Large intestine (tissue), 3 donors: ENCODE measurements at regions not wholly inside any gene's neighbourhood (a gene's known extent, or its start where the extent isn't known, plus 50 kb on each side); places are given as distances from the start of the nearest gene placed in this dataset.

Experiments
- DNase-seq, 2 donors: peaks; one replicate each; pipeline versions ENCODE4 v3.0.0 to v3.0.0-alpha.2; 2013
- H3K27ac ChIP-seq: one replicate; pipeline ENCODE4 v1.5.1; 2013; ENCODE audit warnings: low read length
- H3K27me3 ChIP-seq: 2 replicates; pipeline ENCODE4 v1.6.1; 2013; ENCODE audit warnings: low read length; ENCODE audit not compliant: control insufficient read depth, insufficient read depth
- H3K36me3 ChIP-seq: 2 replicates; pipeline ENCODE4 v1.6.1; 2013; ENCODE audit warnings: low read length; ENCODE audit not compliant: control insufficient read depth, insufficient read depth
- H3K4me1 ChIP-seq: one replicate; pipeline ENCODE4 v1.6.1; 2013; ENCODE audit warnings: low read length; ENCODE audit not compliant: control insufficient read depth, insufficient read depth
- H3K4me3 ChIP-seq: one replicate; pipeline ENCODE4 v1.5.1; 2013; ENCODE audit warnings: low read length
- H3K9me3 ChIP-seq: one replicate; pipeline ENCODE4 v1.6.1; 2013; ENCODE audit warnings: mild to moderate bottlenecking, low read depth, low read length, moderate library complexity; ENCODE audit not compliant: control insufficient read depth
- WGBS: methylation state at CpG from one replicate; pipeline ENCODE4 v1.1.5; 2013; ENCODE audit warnings: low lambda C conversion rate; ENCODE audit not compliant: insufficient coverage; 5-methylcytosine and 5-hydroxymethylcytosine counted together

DNA sequence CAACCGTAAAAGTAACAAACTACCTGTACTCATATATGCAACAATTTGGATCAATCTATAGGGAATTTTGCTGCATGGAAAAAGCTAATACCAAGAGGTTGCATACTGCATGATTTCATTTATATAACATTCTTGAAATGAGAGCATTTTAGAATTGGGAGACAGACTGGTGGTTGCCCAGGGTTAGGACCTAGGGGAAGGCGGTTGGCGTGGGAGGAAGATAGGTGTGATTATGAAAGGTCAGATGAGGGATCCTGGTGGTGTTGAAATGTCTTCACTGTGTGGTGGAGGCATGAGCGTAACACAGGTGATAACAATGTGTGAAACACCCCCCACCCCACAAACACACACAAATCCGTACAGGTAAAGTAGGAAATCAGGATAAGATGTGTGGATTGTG is 176.6 kb upstream of the ZBED5 start:
- H3K27ac ChIP-seq = no peak overlapping the region
- 100% methylated on average over 1 of the region's 5 CpGs for WGBS

DNA sequence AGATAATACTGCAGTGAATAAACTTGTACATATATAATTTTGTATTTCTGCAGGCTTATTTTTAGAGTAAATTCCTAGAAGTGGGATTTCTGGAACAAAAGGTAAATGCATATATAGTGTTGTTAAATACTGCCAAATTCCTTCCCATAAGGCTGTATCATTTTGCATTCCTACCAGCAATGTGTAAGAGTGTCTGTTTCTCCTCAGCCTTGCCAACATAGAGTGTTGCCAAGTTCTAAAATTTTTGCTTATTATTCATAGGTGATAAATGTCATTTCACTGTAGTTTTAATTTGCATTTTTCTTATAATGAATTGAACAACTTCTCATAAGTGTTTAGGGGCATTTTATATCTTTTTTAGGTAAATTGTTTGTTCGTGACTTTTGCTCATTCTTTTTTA is 174.2 kb upstream of the ZBED5 start:
- H3K4me3 ChIP-seq = no peak overlapping the region
- 100% methylated on average over 1 of the region's 1 CpG for WGBS
- H3K9me3 ChIP-seq = no peaks in the 10 kb centered on the region
- H3K27me3 ChIP-seq = peaks cover 6% of the 10 kb centered on the region
- DNase-seq = no peak
- no peaks in the 10 kb centered on the region for H3K36me3 ChIP-seq
- no peaks in the 10 kb centered on the region for H3K4me1 ChIP-seq
- H3K27ac ChIP-seq = no peak overlapping the region

More for the DNA sequence above, 176.6 kb upstream of the ZBED5 start:
- DNase-seq = no peak
- H3K9me3 ChIP-seq = no peaks in the 10 kb centered on the region
- no peaks in the 10 kb centered on the region for H3K4me1 ChIP-seq
- H3K27me3 ChIP-seq = peaks cover 6% of the 10 kb centered on the region
- no peaks in the 10 kb centered on the region for H3K36me3 ChIP-seq
- no peak overlapping the region for H3K4me3 ChIP-seq

DNA sequence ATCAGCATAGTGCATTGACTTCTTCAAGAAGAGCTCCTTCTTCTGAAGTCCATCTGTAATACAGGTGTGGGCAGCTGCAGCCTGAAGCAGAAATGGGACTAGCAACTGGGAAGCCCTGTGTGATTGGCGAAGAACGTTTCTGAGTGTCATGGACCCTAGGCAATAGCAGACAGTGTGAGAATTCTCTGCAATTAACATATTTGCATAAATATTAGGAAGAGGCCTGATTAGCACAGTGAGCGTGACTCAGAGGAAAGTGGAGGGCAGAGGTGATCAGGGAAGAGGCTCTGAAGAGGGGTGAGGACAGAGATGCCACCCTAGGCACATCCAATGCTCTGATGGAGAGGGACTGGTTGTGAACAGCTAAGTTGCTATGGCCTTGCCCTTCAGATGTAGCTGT is 171.2 kb upstream of the ZBED5 start:
- Histone ChIP-seq H3K9me3 (no peaks in the 10 kb centered on the region), H3K36me3 (no peaks in the 10 kb centered on the region), H3K4me1 (no peaks in the 10 kb centered on the region), H3K27ac (no peak overlapping the region), H3K4me3 (no peak overlapping the region), H3K27me3 (peaks cover 8% of the 10 kb centered on the region)
- no peak for DNase-seq
- WGBS = 80% methylated on average over 1 of the region's 3 CpGs

DNA sequence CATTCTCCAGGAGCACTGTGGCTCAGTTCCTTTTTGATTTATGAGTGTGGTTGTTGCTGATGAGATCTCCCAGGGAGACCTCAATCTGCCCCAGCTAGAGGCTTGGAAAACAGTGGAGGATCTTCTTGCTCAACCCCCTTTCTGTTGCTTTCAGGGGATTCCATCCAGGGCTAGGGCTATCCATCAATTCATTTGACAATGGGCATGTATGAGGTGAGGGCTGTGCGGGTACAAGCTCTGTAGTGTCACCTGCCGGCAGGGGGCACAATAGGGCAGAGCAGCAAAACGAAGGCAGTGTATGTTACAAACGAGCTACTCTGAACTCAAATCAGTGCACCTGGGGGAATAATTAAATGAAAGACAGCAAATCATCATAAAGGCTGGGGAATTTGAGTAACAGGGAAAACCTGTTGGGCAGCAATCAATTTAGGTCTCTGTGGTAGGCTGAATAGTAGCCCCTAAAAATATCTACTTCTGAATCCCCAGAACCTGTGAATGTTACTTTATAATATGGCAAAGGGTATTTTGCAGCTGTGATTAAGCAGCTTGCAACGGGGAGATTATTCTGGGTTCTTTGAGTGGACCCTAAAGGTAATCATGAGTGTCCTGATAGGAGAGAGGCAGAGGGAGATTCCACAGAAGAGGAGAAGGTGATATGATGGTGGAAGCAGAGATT is 170.3 kb upstream of the ZBED5 start:
- peak; percentile 38 to 44 for DNase-seq
- Histone ChIP-seq H3K36me3 (no peaks in the 10 kb centered on the region), H3K9me3 (no peaks in the 10 kb centered on the region), H3K27ac (no peak overlapping the region), H3K4me3 (no peak overlapping the region), H3K4me1 (no peaks in the 10 kb centered on the region), H3K27me3 (peaks cover 8% of the 10 kb centered on the region)
- WGBS = no CpG with 5 or more reads among the region's 5 CpGs

DNA sequence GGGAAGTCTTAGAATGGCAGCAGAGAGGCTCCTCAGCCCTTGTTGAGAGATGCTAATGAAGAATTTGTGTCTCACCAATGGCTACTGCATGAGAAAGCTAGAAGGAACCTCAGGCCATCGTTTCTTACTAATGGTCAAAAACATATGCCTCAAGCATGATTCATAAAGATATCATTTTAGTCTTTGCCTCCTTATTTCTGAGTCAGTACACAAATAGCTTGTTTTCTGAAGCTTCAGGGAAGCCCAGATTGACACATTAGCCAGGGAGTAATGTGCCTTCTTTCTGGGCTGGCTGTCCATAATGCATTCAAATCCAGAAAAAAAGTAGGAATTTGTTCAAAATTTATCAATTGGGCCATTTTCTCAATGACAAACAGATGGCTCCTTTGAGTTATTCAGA is 169.4 kb upstream of the ZBED5 start:
- H3K27ac ChIP-seq = no peak overlapping the region
- no peak overlapping the region for H3K4me3 ChIP-seq
- no peaks in the 10 kb centered on the region for H3K9me3 ChIP-seq
- DNase-seq = no peak
- H3K4me1 ChIP-seq = no peaks in the 10 kb centered on the region
- no CpG with 5 or more reads among the region's 1 CpG for WGBS
- peaks cover 8% of the 10 kb centered on the region for H3K27me3 ChIP-seq
- H3K36me3 ChIP-seq = no peaks in the 10 kb centered on the region

DNA sequence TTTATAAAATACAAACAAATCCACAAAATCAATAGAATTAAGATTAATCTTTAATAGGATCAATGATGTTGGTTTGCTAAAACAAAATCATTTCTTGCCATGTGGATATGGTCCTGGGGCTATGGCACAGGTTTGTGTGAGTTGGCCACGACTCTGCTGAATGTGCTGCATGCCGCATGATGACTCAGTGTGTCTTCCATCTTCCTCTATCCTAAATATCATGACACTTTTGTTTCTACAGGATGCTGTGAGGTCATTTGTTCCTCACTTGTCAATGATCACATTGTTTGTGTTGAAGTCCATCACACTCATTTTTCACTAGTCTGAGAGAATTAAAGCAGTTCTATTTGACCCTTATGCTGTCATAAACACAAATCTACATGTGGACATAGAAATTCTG is 167.2 kb upstream of the ZBED5 start:
- Histone ChIP-seq H3K36me3 (no peaks in the 10 kb centered on the region), H3K4me3 (no peak overlapping the region), H3K4me1 (no peaks in the 10 kb centered on the region), H3K9me3 (no peaks in the 10 kb centered on the region), H3K27ac (no peak overlapping the region), H3K27me3 (peaks cover 8% of the 10 kb centered on the region)
- WGBS = no CpG with 5 or more reads among the region's 2 CpGs
- no peak for DNase-seq

DNA sequence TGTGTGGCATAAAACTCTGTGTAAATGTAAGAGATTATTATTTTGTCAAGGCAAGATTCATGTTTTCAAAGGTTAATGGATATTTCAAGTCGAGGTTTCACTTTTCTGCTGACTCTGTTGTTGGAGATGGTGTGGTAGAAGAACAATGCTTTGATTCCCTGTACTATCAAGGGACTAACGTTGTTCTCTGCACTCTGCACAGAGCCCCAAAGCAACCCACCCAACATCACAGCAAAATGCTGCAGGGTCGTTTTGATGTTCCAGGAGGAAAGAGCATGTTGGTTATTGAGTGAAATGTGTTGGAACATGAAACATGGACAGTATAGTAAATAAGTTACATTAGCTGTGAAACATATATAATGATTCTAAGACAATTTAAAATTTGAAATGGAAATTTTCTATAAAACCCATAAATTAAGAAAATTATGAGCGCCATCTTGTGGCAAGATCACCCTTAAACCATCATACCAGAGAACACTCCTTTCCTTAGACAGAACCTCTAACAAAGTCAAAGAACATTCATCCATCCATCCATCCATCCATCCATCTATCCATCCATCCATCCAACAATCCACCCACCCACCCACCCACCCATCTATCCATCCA is 164.4 kb upstream of the ZBED5 start:
- H3K27me3 ChIP-seq = peaks cover 4% of the 10 kb centered on the region
- no peaks in the 10 kb centered on the region for H3K9me3 ChIP-seq
- WGBS = no CpG with 5 or more reads among the region's 4 CpGs
- H3K27ac ChIP-seq = no peak overlapping the region
- H3K4me3 ChIP-seq = no peak overlapping the region
- H3K4me1 ChIP-seq = no peaks in the 10 kb centered on the region
- H3K36me3 ChIP-seq = no peaks in the 10 kb centered on the region
- DNase-seq = no peak

DNA sequence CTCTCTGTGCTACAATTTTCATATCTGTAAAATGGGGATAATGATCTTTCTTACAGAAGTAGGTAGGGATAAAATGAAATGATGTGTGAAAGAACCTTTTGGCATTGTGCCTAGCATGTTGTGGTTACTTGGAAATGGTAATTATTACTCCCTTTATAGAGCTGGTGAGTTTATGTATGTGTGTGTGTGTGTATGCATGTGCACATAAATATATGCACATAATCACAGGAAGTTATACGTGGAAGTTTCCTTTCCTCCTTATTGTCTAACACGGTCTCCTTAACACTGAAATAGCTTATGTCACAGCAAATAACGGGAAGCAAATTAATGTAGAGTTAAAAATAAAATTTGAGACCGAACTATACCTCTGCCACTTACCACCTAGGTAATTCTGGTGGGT is 163.7 kb upstream of the ZBED5 start:
- H3K4me1 ChIP-seq = peaks cover 2% of the 10 kb centered on the region
- 80% methylated on average over 2 of the region's 4 CpGs for WGBS
- DNase-seq = no peak
- no peaks in the 10 kb centered on the region for H3K27me3 ChIP-seq
- H3K27ac ChIP-seq = no peak overlapping the region
- H3K9me3 ChIP-seq = no peaks in the 10 kb centered on the region
- H3K4me3 ChIP-seq = no peak overlapping the region
- no peaks in the 10 kb centered on the region for H3K36me3 ChIP-seq

DNA sequence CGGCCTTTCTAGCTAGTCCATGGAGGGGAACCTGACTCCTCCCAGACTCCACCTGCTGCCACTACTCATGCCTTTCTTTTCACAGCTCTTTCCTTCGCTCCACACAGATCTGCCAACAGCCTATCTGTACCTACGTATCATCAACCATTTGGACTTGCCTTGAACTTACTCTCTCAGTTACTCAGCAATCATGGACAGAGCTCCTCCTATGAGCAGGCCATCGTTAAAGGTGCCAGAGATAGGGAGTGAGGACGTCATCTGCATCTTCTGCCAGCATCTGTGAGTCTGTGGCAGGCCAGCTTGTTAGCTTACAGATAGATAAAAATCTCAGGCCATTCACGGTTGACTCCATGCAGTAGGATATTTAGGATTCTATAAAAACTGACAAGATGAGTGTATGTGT is 162.9 kb upstream of the ZBED5 start:
- no peak overlapping the region for H3K4me3 ChIP-seq
- no peak overlapping the region for H3K27ac ChIP-seq
- 33% methylated on average over 1 of the region's 6 CpGs for WGBS
- DNase-seq = peak in 1 of 2 donors; percentile 15
- no peaks in the 10 kb centered on the region for H3K9me3 ChIP-seq
- H3K27me3 ChIP-seq = no peaks in the 10 kb centered on the region
- H3K36me3 ChIP-seq = no peaks in the 10 kb centered on the region
- H3K4me1 ChIP-seq = peaks cover 5% of the 10 kb centered on the region

DNA sequence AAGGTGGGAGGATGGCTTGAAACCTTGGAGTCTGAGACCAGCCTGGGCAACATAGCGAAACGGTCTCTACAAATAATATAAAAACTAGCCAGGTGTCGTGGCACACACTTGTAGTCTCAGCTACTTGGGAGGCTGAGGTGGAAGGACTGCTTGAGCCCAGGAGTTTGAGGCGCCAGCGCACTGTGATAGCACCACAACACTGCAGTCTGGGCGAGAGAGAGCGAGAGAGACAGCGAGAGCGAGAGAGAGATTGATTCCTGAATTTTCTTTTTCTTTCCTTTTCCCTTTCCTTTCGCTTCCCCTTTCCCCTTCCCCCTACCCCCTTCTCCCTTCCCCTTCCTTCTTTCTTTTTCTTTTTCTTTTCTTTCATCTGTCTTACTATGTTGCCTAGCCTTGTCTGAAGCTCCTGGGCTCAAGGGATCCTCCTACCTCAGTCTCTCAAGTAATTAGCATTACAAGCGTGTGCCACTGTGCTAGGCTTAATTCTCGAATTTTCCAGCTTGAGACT is 162.4 kb upstream of the ZBED5 start:
- no peak overlapping the region for H3K27ac ChIP-seq
- H3K4me1 ChIP-seq = peaks cover 5% of the 10 kb centered on the region
- H3K27me3 ChIP-seq = no peaks in the 10 kb centered on the region
- no peaks in the 10 kb centered on the region for H3K9me3 ChIP-seq
- 100% methylated on average over 3 of the region's 12 CpGs for WGBS
- H3K36me3 ChIP-seq = no peaks in the 10 kb centered on the region
- DNase-seq = no peak
- no peak overlapping the region for H3K4me3 ChIP-seq

DNA sequence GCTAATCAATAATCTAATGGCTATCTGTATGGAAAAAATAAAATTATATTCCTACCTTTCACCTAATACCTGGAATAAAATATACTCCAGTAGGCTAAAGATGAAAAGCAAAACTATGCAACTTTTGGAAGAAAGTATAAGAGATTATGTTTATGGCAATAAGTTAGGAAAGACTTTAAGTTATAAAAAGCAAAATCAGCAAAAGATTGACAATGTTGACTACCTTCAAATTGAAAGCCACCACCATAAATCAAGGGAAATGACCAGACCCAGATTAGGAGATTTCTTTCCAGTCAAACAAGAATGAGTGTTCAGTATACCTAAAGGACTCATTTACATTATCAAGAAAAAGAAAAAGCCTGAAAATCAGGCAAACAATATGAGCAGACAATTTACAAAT is 159.1 kb upstream of the ZBED5 start:
- Histone ChIP-seq H3K36me3 (no peaks in the 10 kb centered on the region), H3K27ac (no peak overlapping the region)
- no peak for DNase-seq

More for the DNA sequence above, 159.1 kb upstream of the ZBED5 start:
- Histone ChIP-seq H3K4me3 (no peak overlapping the region), H3K4me1 (peaks cover 5% of the 10 kb centered on the region), H3K9me3 (no peaks in the 10 kb centered on the region), H3K27me3 (no peaks in the 10 kb centered on the region)
